HG03066 (cell line): ENCODE measurements at regions not wholly inside any gene's neighbourhood (a gene's known extent, or its start where the extent isn't known, plus 50 kb on each side); places are given as distances from the start of the nearest gene placed in this dataset.
"Not testable (repeated sequence)": the region's sequence is repeated elsewhere in the genome, so short reads cannot be mapped to it uniquely, and the experiment has no call there.

Experiments used
- ATAC-seq: cut with Tn5 transposase; IDR thresholded peaks from one replicate; pipeline ENCODE4 v1.9.1; 2021; ENCODE audit warnings: low read depth; ENCODE audit not compliant: unreplicated experiment

DNA sequence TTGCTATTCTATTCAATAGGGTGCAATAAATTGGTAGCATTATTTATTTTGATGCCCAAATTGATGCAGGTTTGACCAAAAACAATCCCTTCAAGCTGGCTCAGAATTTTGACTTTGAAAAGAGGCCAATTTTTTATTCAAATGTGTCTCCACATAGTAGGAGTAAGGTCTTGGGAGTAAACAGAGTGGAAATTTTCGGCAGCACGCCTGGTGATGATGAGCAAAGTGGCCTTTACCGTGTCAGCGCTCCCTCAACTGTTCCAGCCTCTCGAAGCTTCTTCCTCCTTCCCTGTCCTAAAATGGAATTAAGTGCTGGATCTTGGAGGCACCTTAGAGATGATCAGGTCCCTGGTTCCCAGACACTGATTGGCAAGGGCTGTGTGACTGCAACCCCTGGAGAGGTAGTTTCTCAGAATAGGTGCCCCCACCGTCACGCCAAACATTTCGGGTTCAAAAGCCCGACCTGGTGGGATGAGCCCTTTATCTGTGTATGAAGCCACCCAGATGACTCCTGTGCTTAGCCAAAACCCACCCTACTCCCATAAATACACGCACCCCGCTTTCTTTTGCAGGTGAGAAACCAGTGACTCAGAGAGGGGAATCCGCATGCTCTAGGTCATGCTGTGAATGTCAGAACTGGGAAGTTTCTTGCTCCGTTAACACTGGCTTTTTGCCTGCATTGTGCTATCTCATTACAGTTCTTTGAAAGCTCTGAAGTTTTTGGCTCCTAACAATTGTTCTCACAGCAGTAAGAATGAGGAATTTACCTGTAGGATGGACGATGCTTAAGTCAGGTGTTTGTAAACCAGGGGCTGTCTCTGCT lies 89.1 kb downstream of the CRYGS start:
- ATAC-seq = no peak

DNA sequence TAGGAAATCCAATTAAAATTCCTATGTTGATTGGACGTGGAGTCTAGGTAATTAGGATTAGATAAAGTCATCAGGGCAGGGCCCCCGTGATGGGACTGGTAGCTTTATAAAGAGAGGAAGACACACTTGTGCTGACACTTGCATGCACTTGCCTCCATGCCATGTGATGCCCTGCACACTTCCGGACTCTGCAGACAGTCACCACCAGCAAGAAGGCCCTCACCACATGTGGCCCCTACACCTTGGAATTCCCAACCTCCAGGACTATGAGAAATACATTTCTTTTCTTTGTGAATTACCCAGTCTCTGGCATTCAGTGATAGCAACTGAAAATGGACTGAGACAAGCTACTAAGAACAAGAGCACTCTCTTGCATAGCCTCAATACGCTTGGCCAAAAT lies 90.6 kb downstream of the CRYGS start:
- ATAC-seq = no peak

DNA sequence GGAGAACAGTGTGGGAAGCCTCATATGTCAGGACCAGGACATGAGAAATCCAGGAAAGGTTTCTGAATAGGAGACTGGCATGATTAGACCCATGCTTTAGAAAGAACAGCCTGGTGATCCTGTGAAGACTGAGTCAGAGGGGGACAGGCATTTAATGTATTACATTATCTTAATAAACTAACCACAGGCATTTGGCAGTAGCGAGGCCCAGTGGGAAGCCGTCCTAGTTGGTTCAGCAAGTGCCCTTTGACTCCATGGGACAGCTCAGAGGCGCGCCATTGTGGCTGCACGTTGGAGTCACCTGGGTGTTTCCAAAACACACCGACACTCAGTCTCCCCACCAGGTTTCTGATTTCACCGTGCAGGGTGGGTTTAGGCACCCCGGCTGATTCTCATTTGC lies 90.5 kb upstream of the DGKG start:
- ATAC-seq = no peak

DNA sequence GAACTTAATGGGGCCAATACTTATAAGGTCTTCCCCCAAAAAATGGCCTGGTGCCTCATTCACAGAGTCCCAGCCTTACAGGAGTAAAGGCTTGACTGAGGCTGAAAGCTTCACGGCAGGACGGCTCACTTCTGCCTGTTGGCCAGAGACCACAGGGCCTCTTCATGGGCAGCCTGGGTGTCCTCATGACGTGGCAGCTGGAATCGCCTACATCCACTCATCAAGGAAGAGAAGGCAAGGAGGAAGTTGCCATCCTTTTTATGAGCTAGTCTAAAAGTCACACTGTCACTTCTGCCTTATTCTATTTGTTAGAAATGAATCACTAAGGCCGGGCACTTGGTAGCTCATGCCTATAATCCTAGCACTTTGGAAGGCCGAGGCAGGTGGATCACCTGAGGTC lies 89.3 kb upstream of the DGKG start:
- ATAC-seq = no peak

DNA sequence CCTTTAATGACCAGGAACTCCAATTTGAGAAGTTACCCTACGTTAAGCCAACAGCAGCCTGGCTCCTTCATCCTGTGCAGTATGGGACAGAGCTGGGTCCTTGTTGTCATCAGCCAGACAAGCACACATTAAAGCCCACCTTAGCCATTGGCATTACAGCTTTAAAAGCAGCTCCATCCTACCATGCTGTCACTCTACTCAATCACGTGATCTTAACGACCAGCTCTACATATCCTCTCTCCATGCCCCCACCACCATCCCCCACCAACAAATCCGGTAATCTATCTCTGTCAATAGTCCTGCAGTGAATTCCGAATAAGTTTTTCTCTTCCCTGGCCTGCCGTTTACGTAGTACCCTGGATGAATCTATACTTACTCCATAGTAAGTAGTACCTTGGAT lies 82.9 kb upstream of the DGKG start:
- no peak for ATAC-seq

DNA sequence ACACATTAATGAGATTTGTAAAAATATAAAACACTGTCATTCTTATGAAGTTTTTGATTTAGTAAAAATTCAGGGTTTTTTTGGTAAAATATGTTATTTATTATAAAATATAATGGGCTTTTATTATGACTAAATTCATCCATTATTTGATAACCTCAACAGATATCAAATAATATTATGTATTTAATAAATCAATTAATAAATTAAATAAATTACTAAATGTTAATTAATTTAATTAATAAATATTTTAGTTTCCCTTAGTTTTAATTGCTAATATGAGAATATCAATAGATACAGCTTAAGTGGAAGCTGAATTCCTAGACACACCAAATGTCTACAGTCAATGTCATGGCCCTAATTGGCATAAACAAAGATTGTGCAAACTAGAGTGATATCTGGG lies 82.3 kb upstream of the DGKG start:
- no peak for ATAC-seq

DNA sequence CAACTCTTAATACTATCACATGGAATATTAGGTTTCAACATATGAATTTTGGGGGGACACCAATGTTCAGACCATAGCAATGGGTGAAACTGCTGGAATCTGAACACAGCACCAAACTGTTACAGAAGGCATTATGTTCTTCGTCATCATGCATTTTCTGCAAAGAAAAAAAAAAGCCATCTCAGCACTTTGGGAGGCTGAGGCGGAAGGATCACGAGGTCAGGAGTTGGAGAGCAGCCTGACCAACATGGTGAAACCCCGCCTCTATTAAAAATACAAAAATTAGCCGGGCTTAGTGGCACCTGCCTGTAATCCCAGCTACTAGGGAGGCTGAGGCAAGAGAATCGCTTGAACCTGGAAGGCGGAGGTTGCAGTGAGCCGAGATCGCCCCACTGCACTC lies 80.9 kb upstream of the DGKG start:
- not testable (repeated sequence) for ATAC-seq

DNA sequence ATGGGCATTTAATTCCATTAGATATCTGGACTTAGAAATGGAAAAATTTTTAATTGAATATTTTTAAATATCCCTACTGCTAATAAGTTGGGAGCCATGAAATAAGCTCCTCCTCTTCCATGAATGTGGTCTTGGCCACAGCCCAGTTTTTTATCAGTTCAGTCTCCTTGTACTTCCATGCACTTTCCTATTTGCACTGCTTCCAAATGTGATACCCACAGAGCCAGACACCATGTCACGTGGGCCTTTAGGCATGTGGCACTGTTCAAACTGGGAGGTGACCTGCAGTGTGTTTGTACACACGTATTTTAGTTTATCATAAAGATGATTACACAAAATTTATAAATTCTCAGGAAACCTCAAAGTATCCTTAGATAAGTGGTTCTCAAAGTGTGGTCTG lies 80.1 kb upstream of the DGKG start:
- ATAC-seq = no peak

DNA sequence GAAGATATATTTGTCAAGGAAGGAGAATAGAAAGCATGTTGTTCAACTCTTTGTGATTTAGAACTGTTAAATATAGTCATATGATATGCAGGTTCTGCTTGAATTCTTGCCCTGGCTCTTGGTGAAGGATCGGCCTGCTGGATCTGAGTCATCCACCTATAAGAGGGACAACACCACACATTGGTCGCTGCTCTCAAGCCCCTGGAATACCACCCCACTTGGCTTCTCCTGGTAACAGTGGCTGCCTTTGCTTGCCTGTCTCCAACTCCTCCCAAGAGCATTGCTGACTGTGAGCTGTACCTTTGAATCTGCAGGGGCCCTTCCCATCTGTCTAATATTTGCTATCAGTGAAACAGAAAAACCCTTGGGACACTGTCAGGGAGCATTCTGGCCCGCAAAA lies 78.9 kb upstream of the DGKG start:
- no peak for ATAC-seq

DNA sequence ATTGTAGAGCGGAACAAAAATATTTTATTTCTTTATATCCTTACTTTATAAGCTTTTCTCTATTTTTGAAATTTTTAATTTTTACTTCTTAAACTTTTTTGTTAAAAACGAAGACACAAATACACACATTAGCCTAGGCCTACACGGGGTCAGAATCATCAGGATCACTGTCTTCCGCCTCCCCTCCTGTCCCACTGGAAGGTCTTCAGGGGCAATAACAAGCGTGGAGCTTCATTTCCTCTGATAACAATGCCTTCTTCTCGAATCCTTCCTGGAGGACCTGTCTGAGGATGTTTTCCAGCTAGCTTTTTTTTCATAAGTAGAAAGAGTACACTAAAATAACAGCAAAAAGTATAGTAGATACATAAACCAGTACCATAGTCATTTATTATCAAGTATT lies 77.7 kb upstream of the DGKG start:
- no peak for ATAC-seq

DNA sequence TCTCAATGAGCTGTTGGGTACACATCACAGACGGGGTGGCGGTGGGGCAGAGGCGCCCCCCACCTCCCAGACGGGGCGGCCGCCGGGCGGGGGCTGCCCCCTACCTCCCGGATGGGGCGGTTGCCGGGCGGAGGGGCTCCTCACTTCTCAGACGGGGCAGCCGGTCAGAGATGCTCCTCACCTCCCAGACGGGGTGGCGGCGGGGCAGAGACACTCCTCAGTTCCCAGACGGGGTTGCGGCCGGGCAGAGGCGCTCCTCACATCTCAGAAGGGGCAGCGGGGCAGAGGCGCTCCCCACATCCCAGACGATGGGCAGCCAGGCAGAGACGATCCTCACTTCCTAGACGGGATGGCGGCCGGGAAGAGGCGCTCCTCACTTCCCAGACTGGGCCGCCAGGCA lies 73.3 kb upstream of the DGKG start:
- not testable (repeated sequence) for ATAC-seq

DNA sequence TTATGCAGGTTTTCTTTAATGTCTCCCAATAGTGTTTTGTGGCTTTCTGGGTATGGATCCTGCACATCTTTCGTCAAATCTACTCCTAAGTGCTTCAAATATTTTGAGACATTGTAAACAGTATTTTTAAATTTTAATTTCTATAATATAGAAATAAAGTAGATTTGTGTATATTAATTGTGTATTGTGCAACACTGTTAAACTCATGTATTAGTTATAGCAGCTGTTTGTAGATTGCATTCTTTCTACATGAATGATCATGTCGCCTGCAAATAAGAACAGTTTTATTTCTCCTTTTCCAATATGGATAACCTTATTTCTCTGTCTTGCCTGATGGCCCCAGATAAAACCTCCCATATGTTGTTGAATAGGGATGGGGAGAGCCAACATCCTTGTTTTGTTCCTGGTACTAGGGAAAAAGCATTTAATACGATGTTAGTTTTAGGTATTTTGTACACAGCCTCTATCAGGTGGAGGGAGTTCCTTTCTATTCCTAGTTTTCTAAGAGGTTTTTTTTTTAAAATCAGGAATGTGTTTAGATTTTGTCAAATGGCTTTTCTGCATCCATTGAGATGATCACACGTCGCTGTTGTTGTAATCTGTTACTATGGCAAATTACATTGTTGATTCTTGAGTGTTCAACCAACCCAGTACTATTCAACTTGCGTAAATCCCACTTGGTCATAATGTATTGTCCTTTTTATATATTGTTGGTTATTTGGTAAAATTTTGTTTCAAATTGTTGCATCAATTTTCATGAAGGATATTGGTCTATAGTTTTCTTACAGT lies 71.1 kb upstream of the DGKG start:
- ATAC-seq = no peak

DNA sequence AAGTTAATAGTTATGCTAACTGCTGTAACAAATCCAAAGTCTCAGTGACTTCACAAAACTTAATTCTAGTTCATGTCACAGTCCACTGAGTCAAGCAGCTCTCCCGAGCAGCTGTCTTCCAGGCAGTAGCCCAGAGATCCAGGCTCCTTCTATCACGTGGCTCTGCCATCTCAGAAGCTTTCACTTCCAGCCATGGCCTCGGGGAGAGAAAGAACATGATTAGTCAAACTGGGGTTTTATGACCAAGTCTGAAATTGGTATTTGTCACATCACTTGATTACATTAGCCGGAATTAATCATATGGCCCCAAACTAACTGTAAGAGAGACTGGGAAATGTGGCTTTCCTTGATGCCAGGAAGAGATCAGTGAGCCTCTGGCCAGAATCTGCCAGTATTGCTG lies 70.2 kb upstream of the DGKG start:
- no peak for ATAC-seq

DNA sequence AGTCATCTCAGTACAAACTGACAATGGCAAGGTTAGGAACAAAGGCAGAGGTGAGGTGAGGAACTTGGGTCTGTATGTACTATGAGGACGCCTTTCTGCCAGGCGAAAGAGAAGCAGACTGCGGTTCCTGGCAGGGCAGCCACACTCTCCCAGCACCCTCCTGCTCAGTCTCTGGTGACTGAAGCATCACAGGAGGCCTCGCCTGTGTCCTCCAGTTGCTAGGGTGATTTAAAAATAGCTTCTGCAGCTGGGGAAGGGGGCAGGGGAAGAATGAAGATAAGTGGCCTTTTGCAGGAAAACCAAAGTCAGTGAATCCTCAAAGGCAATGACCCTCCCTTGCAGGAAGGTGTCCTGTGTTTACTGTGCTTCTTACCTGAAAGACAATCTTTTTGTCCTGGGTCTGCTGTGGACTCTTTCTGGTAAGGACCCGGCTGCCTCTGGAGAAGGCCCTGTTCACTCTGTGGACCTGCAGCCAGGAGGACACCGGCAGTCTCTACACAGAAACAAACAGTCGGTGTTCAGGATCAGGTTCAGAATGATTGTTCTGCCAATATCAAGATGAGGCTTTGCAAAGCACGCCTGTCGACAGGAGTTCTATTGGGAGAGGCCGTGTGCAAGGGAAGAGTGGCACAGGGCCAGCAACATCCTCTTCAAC lies 65.7 kb upstream of the DGKG start:
- ATAC-seq = no peak

DNA sequence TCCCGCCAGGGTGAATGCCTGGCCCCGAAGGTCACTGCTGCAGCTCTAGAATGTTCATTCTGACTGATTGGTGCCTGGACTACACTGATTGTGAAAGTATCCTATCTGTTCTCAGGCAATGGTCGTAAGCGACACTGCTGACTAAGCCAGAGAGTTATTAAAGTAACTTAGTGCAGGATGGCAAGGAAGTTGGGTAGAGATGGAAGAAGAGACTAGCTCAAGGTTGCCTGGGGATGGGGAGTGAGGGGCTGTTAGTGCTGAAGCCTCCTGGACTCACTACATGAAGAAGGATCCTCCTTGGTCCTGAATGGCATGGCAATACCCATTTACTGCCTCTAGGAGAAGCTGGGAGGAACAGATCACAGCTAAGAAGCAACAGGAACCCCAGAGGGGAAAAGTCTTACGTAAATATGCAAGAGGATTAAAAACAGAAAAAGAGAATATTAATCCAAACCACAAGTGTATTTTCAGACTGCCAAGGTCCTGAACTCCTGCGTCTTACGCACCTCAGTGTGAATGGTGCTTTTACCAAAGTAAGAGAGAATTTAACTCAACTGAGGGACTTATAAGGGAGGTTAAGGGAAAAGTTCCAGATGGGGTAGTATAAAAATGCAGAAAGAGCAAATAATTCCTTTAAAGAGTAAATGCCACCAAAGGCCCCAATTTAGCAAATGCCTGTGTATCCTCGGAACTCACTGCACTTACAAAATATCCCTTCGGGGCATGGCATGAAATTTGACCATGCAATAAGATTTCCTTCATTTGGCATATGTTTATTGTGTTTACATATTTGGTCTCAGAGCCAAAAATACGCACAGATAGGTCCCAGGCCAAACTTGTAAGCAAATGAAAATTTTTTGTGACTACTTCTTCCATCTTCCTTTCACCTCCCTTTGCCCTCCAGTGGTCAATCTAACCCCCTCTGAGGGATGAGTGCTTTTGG lies 64.0 kb upstream of the DGKG start:
- no peak for ATAC-seq

DNA sequence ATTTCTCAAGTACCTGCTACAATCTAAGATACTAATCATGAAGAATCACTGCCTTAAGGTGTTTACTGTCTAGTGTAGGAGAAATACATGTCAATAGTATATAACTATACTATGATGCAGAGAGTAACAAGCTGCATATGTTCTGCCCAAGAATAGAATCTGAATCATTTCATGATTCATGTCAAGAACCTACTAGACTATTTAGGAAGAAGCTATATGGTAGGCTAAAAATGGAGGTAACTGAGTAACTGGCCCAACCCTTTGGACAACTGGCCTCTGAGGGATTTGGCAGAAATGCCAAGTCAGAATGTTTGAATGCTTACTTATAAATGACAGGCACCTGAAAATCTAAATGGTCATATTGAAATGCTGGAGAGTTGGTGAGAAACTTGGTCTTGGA lies 59.9 kb upstream of the DGKG start:
- no peak for ATAC-seq

DNA sequence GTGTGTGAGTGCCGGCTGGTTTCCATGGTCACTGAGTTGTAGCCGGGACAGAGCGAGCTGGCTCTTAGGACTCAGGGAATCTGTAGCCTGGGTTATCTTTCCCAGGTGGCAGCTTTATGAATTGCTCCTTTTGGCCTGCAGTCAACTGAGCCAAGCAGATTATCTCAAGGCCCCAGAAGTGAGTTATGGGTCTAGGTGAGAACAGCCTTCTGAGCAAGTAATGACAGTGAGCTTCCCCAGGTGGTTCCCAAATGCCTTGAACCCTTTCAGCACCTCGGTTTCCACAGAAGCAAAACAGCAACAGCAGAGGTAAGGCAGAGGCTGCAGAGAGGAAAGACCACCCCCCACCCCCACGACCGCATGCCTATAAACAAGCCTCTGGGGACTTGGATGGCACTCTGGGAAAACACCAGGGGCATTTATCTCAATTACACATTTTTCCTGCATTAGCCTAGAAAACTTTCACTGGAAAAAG lies 56.7 kb upstream of the DGKG start:
- ATAC-seq = no peak

DNA sequence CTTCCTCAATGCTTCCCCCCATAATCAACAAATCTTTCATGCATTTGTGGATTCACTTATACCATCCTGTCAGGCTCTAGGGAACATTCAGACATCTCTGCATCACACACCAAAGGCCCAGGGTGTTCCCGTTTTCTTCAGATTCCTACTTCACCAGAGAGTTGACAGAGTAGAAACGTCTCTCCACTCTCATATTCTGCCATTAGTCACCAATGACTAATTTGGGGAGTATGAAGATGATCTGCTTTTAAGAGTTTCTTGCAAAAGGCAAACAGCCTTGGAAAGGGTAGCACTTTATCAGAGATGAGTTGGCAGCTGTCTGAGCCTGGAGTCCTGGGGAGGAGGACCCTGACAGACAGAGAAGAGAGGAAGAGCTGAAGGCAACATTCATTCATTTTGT lies 55.8 kb upstream of the DGKG start:
- no peak for ATAC-seq

DNA sequence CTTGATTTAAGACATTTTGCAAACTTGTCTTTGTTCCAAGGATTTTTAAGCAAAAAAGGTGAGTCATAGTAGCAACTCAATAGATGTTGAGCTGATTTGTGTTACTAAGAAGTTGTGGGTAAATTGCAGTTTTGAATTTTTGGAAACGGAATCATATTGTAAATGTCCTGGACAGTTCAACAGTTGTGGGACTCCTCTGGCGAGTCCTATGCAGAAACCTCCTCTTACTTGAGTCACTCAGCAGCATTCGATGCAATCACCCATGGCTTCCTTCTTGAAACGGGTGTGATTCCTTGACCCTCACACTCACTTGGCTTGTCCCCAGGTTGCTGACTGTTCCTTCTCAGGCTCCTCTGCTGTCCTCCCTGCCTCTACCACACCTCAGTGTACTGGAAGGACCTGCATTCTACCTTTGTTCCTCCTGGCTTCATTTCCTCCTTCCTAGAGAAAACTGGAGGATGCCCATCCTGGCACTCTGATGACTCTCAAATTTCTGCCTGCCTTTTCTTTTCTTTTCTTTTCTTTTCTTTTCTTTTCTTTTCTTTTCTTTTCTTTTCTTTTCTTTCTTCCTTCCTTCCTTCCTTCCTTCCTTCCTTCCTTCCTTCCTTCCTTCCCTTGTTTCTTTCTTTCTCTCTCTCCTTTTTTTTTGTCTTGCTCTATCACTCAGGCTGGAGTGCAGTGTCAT lies 52.8 kb upstream of the DGKG start:
- ATAC-seq = no peak
